HCT116 (cell line): ENCODE measurements at regions not wholly inside any gene's neighbourhood (a gene's known extent, or its start where the extent isn't known, plus 50 kb on each side); places are given as distances from the start of the nearest gene placed in this dataset.
"Not testable (repeated sequence)": the region's sequence is repeated elsewhere in the genome, so short reads cannot be mapped to it uniquely, and the experiment has no call there.

Experiments
- ATAC-seq: fragments of 200-7000 bp; cut with Tn5 transposase; 2 replicates; pipeline ENCODE4 v1.9.1; 2020; ENCODE audit warnings: mild to moderate bottlenecking, moderate library complexity
- BruUV-seq: library from RNA; stranded (reverse); fragments of 400-500 nt; replicated peaks from 2 replicates; lab custom pipeline; 2021; lab: Mats Ljungman, UMichigan
- CTCF ChIA-PET: fragments of 300-600 bp; sonication (Branson Sonifier 250); formaldehyde crosslinking; loops from one replicate; lab custom pipeline; 2021; ENCODE audit warnings: antibody characterized with exemption; lab: Charles Lee
- POLR2A ChIA-PET: fragments of 300-600, 350-600 bp; sonication (Branson Sonifier 250); formaldehyde crosslinking; loops from one replicate; lab custom pipeline; 2021; ENCODE audit warnings: antibody characterized with exemption; lab: Charles Lee
- RAD21 ChIA-PET, 2 experiments: fragments of 300-600 bp; sonication (Branson Sonifier 250); formaldehyde crosslinking; loops; one replicate each; lab custom pipeline; 2023; ENCODE audit warnings: low total read pairs in 2 of 2; ENCODE audit not compliant: uncharacterized antibody in 2 of 2, unreplicated experiment in 2 of 2, low non-redundant PET in 1 of 2; lab: Charles Lee
- DNase-seq: peaks from one replicate; pipeline ENCODE4 v3.0.0-alpha.2; 2010; ENCODE audit warnings: low read depth, low spot score
- H2AFZ ChIP-seq: fragments of 200-600 bp; shearing (Covaris generic), sonication (generic); 2 replicates; pipeline ENCODE4 v1.6.1; 2017; ENCODE audit warnings: low read depth, mixed run types, mixed read lengths, antibody characterized with exemption, low read length; ENCODE audit not compliant: poor library complexity, severe bottlenecking
- H3K27ac ChIP-seq: 2 replicates; pipeline ENCODE4 v1.5.1; 2012; ENCODE audit warnings: low read depth, low read length
- H3K27me3 ChIP-seq: fragments of 200-600 bp; sonication (generic); 2 replicates; pipeline ENCODE4 v1.6.1; 2016; ENCODE audit warnings: mixed run types, low read length, mixed read lengths; ENCODE audit not compliant: insufficient read depth
- H3K36me3 ChIP-seq, 2 experiments: fragments of 200-500 bp in 1 of 2; fragments of 200-600 bp in 1 of 2; sonication (Bioruptor generic) in 1 of 2; sonication (generic) in 1 of 2; 2 replicates each; pipeline versions ENCODE4 v1.5.1 to v1.6.1; 2014 to 2016; ENCODE audit warnings: low read length in 2 of 2, inconsistent platforms in 1 of 2, mixed read lengths in 1 of 2, mixed run types in 1 of 2; ENCODE audit not compliant: insufficient read depth in 2 of 2, control insufficient read depth in 1 of 2
- H3K4me1 ChIP-seq, 2 experiments: fragments of 200-600 bp in 1 of 2; sonication (generic) in 1 of 2; 2 replicates each; pipeline versions ENCODE4 v1.5.1 to v1.6.1; 2012 to 2017; ENCODE audit warnings: low read length in 2 of 2, inconsistent platforms in 1 of 2, mild to moderate bottlenecking in 1 of 2, mixed read lengths in 1 of 2, mixed run types in 1 of 2, moderate library complexity in 1 of 2; ENCODE audit not compliant: insufficient read depth in 2 of 2, control insufficient read depth in 1 of 2
- H3K4me2 ChIP-seq: fragments of 200-600 bp; sonication (generic); 2 replicates; pipeline ENCODE4 v1.6.1; 2017; ENCODE audit warnings: mixed run types, low read length, mixed read lengths
- H3K4me3 ChIP-seq, 2 experiments: fragments of 200-600 bp in 1 of 2; sonication (generic) in 1 of 2; replicated peaks in 1 of 2; 2 replicates each; pipeline ENCODE4 v1.5.1; 2011 to 2016; ENCODE audit warnings: low read length in 2 of 2, control low read depth in 1 of 2, low read depth in 1 of 2, mild to moderate bottlenecking in 1 of 2, mixed read lengths in 1 of 2, mixed run types in 1 of 2
- H3K79me2 ChIP-seq: fragments of 200-600 bp; sonication (generic); 2 replicates; pipeline ENCODE4 v1.6.1; 2017; ENCODE audit warnings: mild to moderate bottlenecking, mixed run types, low read length, moderate library complexity, mixed read lengths; ENCODE audit not compliant: insufficient read depth
- H3K9ac ChIP-seq: fragments of 200-600 bp; sonication (generic); 2 replicates; pipeline ENCODE4 v1.6.1; 2016; ENCODE audit warnings: low read length, mixed read lengths
- H3K9me2 ChIP-seq: fragments of 200-600 bp; sonication (generic), shearing (Covaris generic); 2 replicates; pipeline ENCODE4 v1.6.1; 2017; ENCODE audit warnings: mixed run types, mild to moderate bottlenecking, moderate library complexity; ENCODE audit not compliant: insufficient read depth
- H3K9me3 ChIP-seq, 2 experiments: fragments of 200-500 bp in 1 of 2; fragments of 200-600 bp in 1 of 2; sonication (Bioruptor generic) in 1 of 2; sonication (generic) in 1 of 2; 2 replicates each; pipeline ENCODE4 v1.6.1; 2014 to 2017; ENCODE audit warnings: low read length in 2 of 2, mixed read lengths in 2 of 2, inconsistent platforms in 1 of 2, low read depth in 1 of 2, mild to moderate bottlenecking in 1 of 2, mixed run types in 1 of 2, moderate library complexity in 1 of 2; ENCODE audit not compliant: control insufficient read depth in 1 of 2, insufficient read depth in 1 of 2
- H4K20me1 ChIP-seq: fragments of 200-600 bp; sonication (generic), shearing (Covaris generic); 2 replicates; pipeline ENCODE4 v1.6.1; 2017; ENCODE audit warnings: mixed run types, mild to moderate bottlenecking, moderate library complexity; ENCODE audit not compliant: insufficient read depth
- ATF3 ChIP-seq: IDR thresholded peaks from 2 replicates; pipeline ENCODE4 v1.6.1; 2012
- CBX3 ChIP-seq: IDR thresholded peaks from 2 replicates; pipeline ENCODE4 v1.6.1; 2012; ENCODE audit warnings: low read depth
- CEBPB ChIP-seq: IDR thresholded peaks from 2 replicates; pipeline ENCODE4 v1.6.1; 2012; ENCODE audit warnings: low read depth
- CTCF ChIP-seq, 3 experiments: fragments of 200-600 bp in 1 of 3; sonication (generic) in 1 of 3; IDR thresholded peaks in 2 of 3; conservative IDR thresholded peaks in 1 of 3; 2 replicates each; pipeline ENCODE4 v1.5.1; 2012 to 2017; ENCODE audit warnings: low read depth in 2 of 3, low read length in 2 of 3, antibody characterized with exemption in 1 of 3, borderline replicate concordance in 1 of 3, control low read depth in 1 of 3, mild to moderate bottlenecking in 1 of 3, mixed read lengths in 1 of 3, mixed run types in 1 of 3, moderate library complexity in 1 of 3; ENCODE audit not compliant: insufficient read depth in 1 of 3
- EGR1 ChIP-seq: IDR thresholded peaks from 2 replicates; pipeline ENCODE4 v1.6.1; 2012; ENCODE audit warnings: low read depth
- ELF1 ChIP-seq: IDR thresholded peaks from 2 replicates; pipeline ENCODE4 v1.6.1; 2012; ENCODE audit warnings: low read depth, borderline replicate concordance
- EZH2 ChIP-seq: fragments of 200-600 bp; sonication (generic); IDR thresholded peaks from 2 replicates; pipeline ENCODE4 v1.6.1; 2017; ENCODE audit warnings: antibody characterized with exemption, mixed run types
- EZH2phosphoT487 ChIP-seq: fragments of 200-600 bp; IDR thresholded peaks from 2 replicates; pipeline ENCODE4 v1.6.1; 2018; ENCODE audit warnings: antibody characterized with exemption, borderline replicate concordance
- FOSL1 ChIP-seq: IDR thresholded peaks from 2 replicates; pipeline ENCODE4 v1.6.1; 2012; ENCODE audit warnings: low read depth
- JUND ChIP-seq: IDR thresholded peaks from 2 replicates; pipeline ENCODE4 v1.6.1; 2012
- MAX ChIP-seq: IDR thresholded peaks from 2 replicates; pipeline ENCODE4 v1.6.1; 2012
- POLR2A ChIP-seq: IDR thresholded peaks from 2 replicates; pipeline ENCODE4 v1.7.0; 2011; ENCODE audit warnings: borderline replicate concordance; ENCODE audit not compliant: insufficient read depth, insufficient read length; ENCODE audit errors: extremely low read depth
- POLR2AphosphoS5 ChIP-seq: IDR thresholded peaks from 2 replicates; pipeline ENCODE4 v1.6.1; 2011; ENCODE audit warnings: mild to moderate bottlenecking, low read depth, low read length, moderate library complexity
- RAD21 ChIP-seq: IDR thresholded peaks from 2 replicates; pipeline ENCODE4 v1.6.1; 2012; ENCODE audit warnings: low read depth, mild to moderate bottlenecking
- SIN3A ChIP-seq: IDR thresholded peaks from 2 replicates; pipeline ENCODE4 v1.6.1; 2012; ENCODE audit warnings: low read depth
- SP1 ChIP-seq: IDR thresholded peaks from 2 replicates; pipeline ENCODE4 v1.6.1; 2012; ENCODE audit warnings: low read depth
- YY1 ChIP-seq: IDR thresholded peaks from 2 replicates; pipeline ENCODE4 v1.6.1; 2011; ENCODE audit warnings: low read length, low read depth, moderate library complexity, mild to moderate bottlenecking; ENCODE audit not compliant: insufficient replicate concordance; ENCODE audit errors: extremely low read depth
- ZFX ChIP-seq: fragments of 450-650 bp; IDR thresholded peaks from 2 replicates; pipeline ENCODE4 v1.6.1; 2017
- ZNF274 ChIP-seq: fragments of 200-500 bp; sonication (Bioruptor generic); IDR thresholded peaks from 2 replicates; pipeline ENCODE4 v1.6.1; 2014; ENCODE audit warnings: mild to moderate bottlenecking, low read depth, low read length, inconsistent platforms
- intact Hi-C: fragments of 100-400 bp; cut with micrococcal nuclease; formaldehyde crosslinking; loops from 2 replicates; pipeline ENCODE4 v1.10.0; 2022

- intact Hi-C loops: no loop called here
- Histone ChIP-seq H3K4me3 (no peak overlapping the region), H3K27ac (no peak overlapping the region), H2AFZ (no peak overlapping the region), H3K9me2 (no peaks in the 10 kb centered on the region), H4K20me1 (no peaks in the 10 kb centered on the region), H3K9ac (no peak overlapping the region), H3K4me2 (no peak overlapping the region), H3K9me3 (no peaks in the 10 kb centered on the region), H3K79me2 (no peaks in the 10 kb centered on the region), H3K36me3 (no peaks in the 10 kb centered on the region), H3K27me3 (no peaks in the 10 kb centered on the region), H3K4me1 (no peaks in the 10 kb centered on the region)
- DNase-seq (no peak), ATAC-seq (no peak)
- POLR2A ChIA-PET: no interaction called here
- BruUV-seq: no TSS peak
- RAD21 ChIA-PET: no interaction called here
- CTCF ChIA-PET: no interaction called here
- TF ChIP-seq SP1: no peak
- TF ChIP-seq ATF3: no peak
- TF ChIP-seq EGR1: no peak
- TF ChIP-seq EZH2phosphoT487: no peak
- TF ChIP-seq ZFX: no peak
- TF ChIP-seq JUND: no peak
- no peak for TF ChIP-seq POLR2AphosphoS5
- TF ChIP-seq MAX: no peak
- no peak for TF ChIP-seq CEBPB
- no peak for TF ChIP-seq ZNF274
- TF ChIP-seq CTCF (IDR thresholded peaks at IDR 0.05 in 2 of 3, conservative IDR thresholded peaks at IDR 0.05 in 1 of 3; ENCODE audit: borderline replicate concordance in 1 of 3, insufficient read depth in 1 of 3, low read depth in 2 of 3, low read length in 2 of 3): no peak
- TF ChIP-seq SIN3A: no peak
- TF ChIP-seq FOSL1: no peak
- TF ChIP-seq EZH2: no peak
- no peak for TF ChIP-seq POLR2A
- TF ChIP-seq YY1: no peak
- no peak for TF ChIP-seq ELF1
- TF ChIP-seq RAD21: no peak
- no peak for TF ChIP-seq CBX3
Measured at GRCh38 chr7:36058020-36058592, 94.9 kb upstream of the EEPD1 start.

GRCh38 chr7:36060388-36060787 lies 92.7 kb upstream of the EEPD1 start:
- not testable (repeated sequence) for ATAC-seq, H3K9me3 ChIP-seq, BruUV-seq

More at GRCh38 chr7:36060388-36060787, 92.7 kb upstream of the EEPD1 start:
- H3K36me3 ChIP-seq, H4K20me1 ChIP-seq, POLR2A ChIA-PET, H3K4me2 ChIP-seq, H3K27me3 ChIP-seq, H3K79me2 ChIP-seq, intact Hi-C loops, H2AFZ ChIP-seq, H3K4me1 ChIP-seq, DNase-seq, H3K27ac ChIP-seq, H3K9me2 ChIP-seq, H3K9ac ChIP-seq, CTCF ChIA-PET, RAD21 ChIA-PET, H3K4me3 ChIP-seq: not testable (repeated sequence)
